RWPE2 (cell line): ENCODE measurements at regions not wholly inside any gene's neighbourhood (a gene's known extent, or its start where the extent isn't known, plus 50 kb on each side); places are given as distances from the start of the nearest gene placed in this dataset.
A peak's percentile ranks its signal among the peaks of the same experiment; 100 is the strongest.

Experiments
- ATAC-seq: fragments of 200-7000 bp; cut with Tn5 transposase; 3 replicates; pipeline ENCODE4 v1.9.1; 2021; ENCODE audit warnings: low read depth
- DNase-seq: peaks from one replicate; pipeline ENCODE4 v3.0.0-alpha.2; 2020; ENCODE audit warnings: low spot score
- H3K27ac ChIP-seq: fragments of 450-650 bp; 2 replicates; pipeline ENCODE4 v1.5.1; 2017; ENCODE audit warnings: mild to moderate bottlenecking; ENCODE audit not compliant: poor library complexity, severe bottlenecking
- H3K27me3 ChIP-seq: fragments of 250-450 bp; sonication (Bioruptor Pico); 2 replicates; pipeline ENCODE4 v1.5.1; 2021; ENCODE audit warnings: mild to moderate bottlenecking, moderate library complexity; ENCODE audit not compliant: insufficient read depth, poor library complexity, severe bottlenecking
- H3K36me3 ChIP-seq: fragments of 250-450 bp; sonication (Bioruptor Pico); 2 replicates; pipeline ENCODE4 v1.5.1; 2020; ENCODE audit warnings: low read depth, mild to moderate bottlenecking, moderate library complexity
- H3K4me1 ChIP-seq: fragments of 250-450 bp; sonication (Bioruptor Pico); 2 replicates; pipeline ENCODE4 v1.5.1; 2021; ENCODE audit warnings: mild to moderate bottlenecking, moderate library complexity; ENCODE audit not compliant: insufficient read depth, poor library complexity, severe bottlenecking
- H3K4me3 ChIP-seq: fragments of 250-450 bp; sonication (Bioruptor Pico); 2 replicates; pipeline ENCODE4 v1.5.1; 2021; ENCODE audit warnings: mild to moderate bottlenecking, moderate library complexity; ENCODE audit not compliant: severe bottlenecking
- H3K9me3 ChIP-seq: fragments of 250-450 bp; sonication (Bioruptor Pico); 2 replicates; pipeline ENCODE4 v1.5.1; 2021; ENCODE audit warnings: mild to moderate bottlenecking, moderate library complexity; ENCODE audit not compliant: severe bottlenecking
- TF ChIP-seq, protein P1 (sequence below): fragments of 450-650 bp; IDR thresholded peaks from one replicate; pipeline ENCODE4 v1.5.1; 2017; ENCODE audit warnings: mild to moderate bottlenecking, moderate library complexity; ENCODE audit not compliant: poor library complexity, severe bottlenecking

DNA sequence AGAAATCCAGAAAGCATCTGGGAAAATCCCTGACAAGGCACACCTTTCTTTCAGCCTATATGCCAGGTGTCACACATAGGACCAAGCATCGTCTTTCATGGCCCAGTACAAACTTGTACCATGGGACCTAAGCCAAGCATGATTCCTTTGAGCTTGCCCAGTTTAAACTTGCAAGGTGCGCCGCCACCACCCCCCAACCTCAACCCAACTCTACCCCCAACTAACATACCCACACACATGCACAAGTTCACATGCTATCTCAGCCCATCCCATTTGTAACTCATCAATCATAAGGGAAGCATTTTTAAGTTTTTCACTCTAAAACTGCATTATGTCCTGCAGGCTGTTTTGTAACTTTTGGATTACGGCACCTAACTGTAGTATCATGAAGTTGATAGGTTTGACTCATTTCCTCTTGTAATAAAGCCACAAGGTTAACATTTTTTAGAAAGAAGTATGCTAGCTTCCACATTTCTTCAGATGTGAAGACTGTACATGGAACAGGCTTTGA lies 145.9 kb upstream of the FST start:
- ATAC-seq (peak; percentile 60), DNase-seq (peak; percentile 94)
- Histone ChIP-seq H3K27ac (peak overlapping the region; percentile 100), H3K9me3 (no peaks in the 10 kb centered on the region), H3K27me3 (no peaks in the 10 kb centered on the region), H3K4me1 (peaks cover 75% of the 10 kb centered on the region), H3K4me3 (no peak overlapping the region), H3K36me3 (no peaks in the 10 kb centered on the region)
- TF ChIP-seq, protein P1, sequence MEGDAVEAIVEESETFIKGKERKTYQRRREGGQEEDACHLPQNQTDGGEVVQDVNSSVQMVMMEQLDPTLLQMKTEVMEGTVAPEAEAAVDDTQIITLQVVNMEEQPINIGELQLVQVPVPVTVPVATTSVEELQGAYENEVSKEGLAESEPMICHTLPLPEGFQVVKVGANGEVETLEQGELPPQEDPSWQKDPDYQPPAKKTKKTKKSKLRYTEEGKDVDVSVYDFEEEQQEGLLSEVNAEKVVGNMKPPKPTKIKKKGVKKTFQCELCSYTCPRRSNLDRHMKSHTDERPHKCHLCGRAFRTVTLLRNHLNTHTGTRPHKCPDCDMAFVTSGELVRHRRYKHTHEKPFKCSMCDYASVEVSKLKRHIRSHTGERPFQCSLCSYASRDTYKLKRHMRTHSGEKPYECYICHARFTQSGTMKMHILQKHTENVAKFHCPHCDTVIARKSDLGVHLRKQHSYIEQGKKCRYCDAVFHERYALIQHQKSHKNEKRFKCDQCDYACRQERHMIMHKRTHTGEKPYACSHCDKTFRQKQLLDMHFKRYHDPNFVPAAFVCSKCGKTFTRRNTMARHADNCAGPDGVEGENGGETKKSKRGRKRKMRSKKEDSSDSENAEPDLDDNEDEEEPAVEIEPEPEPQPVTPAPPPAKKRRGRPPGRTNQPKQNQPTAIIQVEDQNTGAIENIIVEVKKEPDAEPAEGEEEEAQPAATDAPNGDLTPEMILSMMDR, result no peak

DNA sequence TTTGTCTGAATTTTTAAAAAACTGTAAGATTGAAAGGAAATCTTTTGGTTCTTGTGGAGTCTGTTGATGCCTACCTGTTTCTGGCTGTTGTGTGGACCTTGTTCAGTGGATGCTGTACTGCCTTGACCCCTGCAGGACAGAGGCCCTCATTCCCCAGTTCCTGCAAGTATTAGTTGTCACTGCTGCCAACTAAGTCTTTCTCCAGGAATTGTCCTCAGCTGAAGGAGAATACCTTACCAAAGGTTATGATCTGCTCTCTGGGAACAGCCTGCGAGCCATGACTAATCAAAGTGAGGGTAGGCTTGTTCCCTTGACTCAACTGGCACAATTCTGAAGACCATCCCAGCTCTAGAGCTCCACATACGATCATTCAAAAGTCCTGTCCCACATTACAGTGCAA lies 145.3 kb upstream of the FST start:
- no peaks in the 10 kb centered on the region for H3K9me3 ChIP-seq
- ATAC-seq (no peak), DNase-seq (peak; percentile 48)
- TF ChIP-seq, protein P1, result peak; percentile 48
- no peak overlapping the region for H3K4me3 ChIP-seq
- peak overlapping the region; percentile 100 for H3K27ac ChIP-seq
- H3K27me3 ChIP-seq, result no peaks in the 10 kb centered on the region
- H3K36me3 ChIP-seq, result no peaks in the 10 kb centered on the region
- peaks cover 81% of the 10 kb centered on the region for H3K4me1 ChIP-seq

DNA sequence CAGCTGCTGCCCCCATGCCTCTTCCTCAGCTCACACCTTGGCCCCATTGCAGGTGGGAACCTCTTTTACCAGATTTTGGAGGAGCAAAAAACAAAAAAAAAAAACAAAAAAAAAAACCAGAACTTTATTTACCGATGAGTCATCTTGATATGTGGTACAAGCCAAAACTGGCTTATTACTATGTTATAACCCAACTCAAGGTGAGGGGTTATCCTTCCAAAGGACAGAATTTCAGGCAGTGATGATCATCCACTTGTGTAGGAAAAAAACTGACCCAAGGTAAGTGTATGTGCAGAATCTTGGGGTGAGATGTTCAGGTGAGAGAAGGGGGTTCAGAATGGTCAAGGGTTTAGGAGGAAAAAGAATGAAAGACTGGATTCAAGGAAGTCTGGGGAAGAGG lies 142.6 kb upstream of the FST start:
- H3K9me3 ChIP-seq, result no peaks in the 10 kb centered on the region
- H3K4me3 ChIP-seq, result no peak overlapping the region
- DNase-seq, result no peak
- H3K4me1 ChIP-seq, result peaks cover 65% of the 10 kb centered on the region
- H3K36me3 ChIP-seq, result no peaks in the 10 kb centered on the region
- TF ChIP-seq, protein P1, result no peak
- H3K27me3 ChIP-seq, result no peaks in the 10 kb centered on the region
- no peak for ATAC-seq
- peak overlapping the region; percentile 100 for H3K27ac ChIP-seq

DNA sequence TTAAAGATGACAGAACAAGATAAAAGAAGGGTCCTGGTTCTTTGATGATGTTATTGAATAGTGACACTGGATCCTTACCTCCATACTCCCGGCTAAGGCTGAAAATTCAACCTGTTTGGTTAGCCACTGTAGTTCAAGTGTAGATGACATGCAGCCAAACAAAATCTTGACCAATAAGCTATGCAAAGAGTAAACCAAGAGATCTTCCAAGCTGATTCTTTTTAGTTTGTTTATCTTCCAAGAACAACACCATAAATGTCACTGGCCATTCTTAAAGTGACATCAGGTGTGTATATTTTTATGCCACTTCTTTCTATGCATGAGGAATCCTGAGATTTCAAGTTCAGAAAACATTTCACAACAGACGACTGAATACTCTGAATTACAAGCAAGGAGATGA lies 141.5 kb upstream of the FST start:
- TF ChIP-seq, protein P1, result no peak
- H3K27ac ChIP-seq, result peak overlapping the region; percentile 100
- H3K36me3 ChIP-seq, result no peaks in the 10 kb centered on the region
- ATAC-seq, result no peak
- no peak for DNase-seq
- no peaks in the 10 kb centered on the region for H3K27me3 ChIP-seq
- no peak overlapping the region for H3K4me3 ChIP-seq
- peaks cover 67% of the 10 kb centered on the region for H3K4me1 ChIP-seq
- no peaks in the 10 kb centered on the region for H3K9me3 ChIP-seq

DNA sequence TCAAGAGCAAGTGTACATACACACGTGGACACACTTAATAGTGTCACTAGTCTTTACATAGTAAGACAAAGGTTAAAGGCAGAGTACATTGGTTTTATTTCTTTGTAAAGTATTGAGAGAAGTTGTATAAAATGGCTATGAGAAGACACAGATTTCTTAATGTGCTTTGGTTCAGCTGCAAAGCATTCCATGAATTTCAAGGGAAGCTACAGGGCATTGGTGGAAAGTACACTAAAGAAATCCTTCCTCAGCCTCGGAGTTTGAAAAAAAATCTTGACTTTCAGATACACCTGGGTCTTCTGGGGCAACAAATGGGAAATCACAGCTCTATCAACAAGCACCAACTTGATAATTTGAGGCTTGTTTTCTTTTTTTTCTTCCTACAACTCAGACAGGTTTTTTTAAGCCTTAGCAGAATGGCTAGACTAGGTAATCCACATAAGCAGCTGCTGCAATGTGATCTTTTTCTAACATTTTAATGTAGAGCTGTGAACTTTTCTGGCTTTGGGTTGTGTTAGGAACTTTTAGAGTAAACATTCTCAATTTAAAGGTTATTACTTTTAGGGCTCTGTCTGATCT lies 140.4 kb upstream of the FST start:
- DNase-seq (no peak), ATAC-seq (no peak)
- Histone ChIP-seq H3K27ac (peak overlapping the region; percentile 100), H3K36me3 (no peaks in the 10 kb centered on the region; the same call in 1 of the 2 replicates), H3K4me1 (peaks cover 57% of the 10 kb centered on the region), H3K4me3 (no peak overlapping the region), H3K27me3 (no peaks in the 10 kb centered on the region), H3K9me3 (no peaks in the 10 kb centered on the region)
- TF ChIP-seq, protein P1, result no peak
